AG09319 (cell line): ENCODE measurements at regions not wholly inside any gene's neighbourhood (a gene's known extent, or its start where the extent isn't known, plus 50 kb on each side); places are given as distances from the start of the nearest gene placed in this dataset.

Experiments used
- DNase-seq: peaks from one replicate; pipeline ENCODE4 v3.0.0-alpha.2; 2010; ENCODE audit warnings: low read depth; ENCODE audit errors: extremely low read depth
- CTCF ChIP-seq: IDR thresholded peaks from 2 replicates; pipeline ENCODE4 v1.5.1; 2011; ENCODE audit warnings: low read depth, mild to moderate bottlenecking, inconsistent platforms, low read length, moderate library complexity

GRCh38 chr17:17422641-17423040, 54.2 kb upstream of the MED9 start:
- DNase-seq, result no peak

GRCh38 chr17:17423656-17424055, 53.1 kb upstream of the MED9 start:
- no peak for TF ChIP-seq CTCF

More at GRCh38 chr17:17422641-17423040, 54.2 kb upstream of the MED9 start:
- no peak for TF ChIP-seq CTCF

GRCh38 chr17:17424552-17424951, 52.2 kb upstream of the MED9 start:
- DNase-seq, result no peak
- no peak for TF ChIP-seq CTCF

More at GRCh38 chr17:17423656-17424055, 53.1 kb upstream of the MED9 start:
- no peak for DNase-seq

GRCh38 chr17:17425005-17425404, 51.8 kb upstream of the MED9 start:
- no peak for DNase-seq
- TF ChIP-seq CTCF, result no peak

- DNase-seq, result no peak
- TF ChIP-seq CTCF, result no peak
Measured at GRCh38 chr17:17425591-17425990, 51.2 kb upstream of the MED9 start.

- no peak for TF ChIP-seq CTCF
Measured at GRCh38 chr17:17426184-17426583, 50.6 kb upstream of the MED9 start.

More at GRCh38 chr17:17426184-17426583, 50.6 kb upstream of the MED9 start:
- DNase-seq, result no peak
